Smooth muscle cell (in vitro differentiated cells): ENCODE measurements at regions not wholly inside any gene's neighbourhood (a gene's known extent, or its start where the extent isn't known, plus 50 kb on each side); places are given as distances from the start of the nearest gene placed in this dataset.

Source experiments
- DNase-seq: peaks from one replicate; lab custom pipeline; 2025; ENCODE audit not compliant: unreplicated experiment; lab: John Stamatoyannopoulos, UW
- H2AFZ ChIP-seq: fragments of 200-600 bp; sonication (generic); 2 replicates; pipeline ENCODE4 v1.6.0; 2016; ENCODE audit warnings: antibody characterized with exemption, low read depth, mild to moderate bottlenecking
- H3F3A ChIP-seq: fragments of 200-600 bp; sonication (generic); 2 replicates; pipeline ENCODE4 v1.6.0; 2017; ENCODE audit warnings: antibody characterized with exemption, low read depth
- H3K27ac ChIP-seq: fragments of 200-600 bp; sonication (generic); 2 replicates; pipeline ENCODE4 v1.5.1; 2016; ENCODE audit warnings: low read depth, mild to moderate bottlenecking
- H3K27me3 ChIP-seq: fragments of 200-600 bp; sonication (generic); 2 replicates; pipeline ENCODE4 v1.6.1; 2016; ENCODE audit warnings: low read depth, mild to moderate bottlenecking
- H3K36me3 ChIP-seq: fragments of 200-600 bp; sonication (generic); 2 replicates; pipeline ENCODE4 v1.5.1; 2016; ENCODE audit warnings: low read depth
- H3K4me1 ChIP-seq: fragments of 200-600 bp; sonication (generic); 2 replicates; pipeline ENCODE4 v1.5.1; 2016; ENCODE audit warnings: low read depth
- H3K4me2 ChIP-seq: fragments of 200-600 bp; sonication (generic); 2 replicates; pipeline ENCODE4 v1.6.0; 2016; ENCODE audit warnings: mild to moderate bottlenecking
- H3K4me3 ChIP-seq: fragments of 200-600 bp; sonication (generic); 2 replicates; pipeline ENCODE4 v1.5.1; 2016; ENCODE audit warnings: mild to moderate bottlenecking
- H3K79me2 ChIP-seq: fragments of 200-600 bp; sonication (generic); 2 replicates; pipeline ENCODE4 v1.6.0; 2016; ENCODE audit warnings: low read depth, mild to moderate bottlenecking
- H3K9ac ChIP-seq: fragments of 200-600 bp; sonication (generic); 2 replicates; pipeline ENCODE4 v1.6.0; 2016; ENCODE audit warnings: low read depth
- H3K9me3 ChIP-seq: fragments of 200-600 bp; sonication (generic); replicated peaks from 2 replicates; pipeline ENCODE4 v1.5.1; 2016; ENCODE audit warnings: low read depth
- H4K20me1 ChIP-seq: fragments of 200-600 bp; sonication (generic); 2 replicates; pipeline ENCODE4 v1.6.0; 2016; ENCODE audit warnings: low read depth
- CTCF ChIP-seq: fragments of 200-600 bp; sonication (generic); IDR thresholded peaks from 2 replicates; pipeline ENCODE4 v1.5.1; 2017; ENCODE audit warnings: borderline replicate concordance, mild to moderate bottlenecking, antibody characterized with exemption; ENCODE audit not compliant: insufficient read depth, poor library complexity, severe bottlenecking
- WGBS: methylation state at CpG from one replicate; pipeline ENCODE4 v1.1.7; 2016; ENCODE audit warnings: low lambda C conversion rate; 5-methylcytosine and 5-hydroxymethylcytosine counted together

DNA sequence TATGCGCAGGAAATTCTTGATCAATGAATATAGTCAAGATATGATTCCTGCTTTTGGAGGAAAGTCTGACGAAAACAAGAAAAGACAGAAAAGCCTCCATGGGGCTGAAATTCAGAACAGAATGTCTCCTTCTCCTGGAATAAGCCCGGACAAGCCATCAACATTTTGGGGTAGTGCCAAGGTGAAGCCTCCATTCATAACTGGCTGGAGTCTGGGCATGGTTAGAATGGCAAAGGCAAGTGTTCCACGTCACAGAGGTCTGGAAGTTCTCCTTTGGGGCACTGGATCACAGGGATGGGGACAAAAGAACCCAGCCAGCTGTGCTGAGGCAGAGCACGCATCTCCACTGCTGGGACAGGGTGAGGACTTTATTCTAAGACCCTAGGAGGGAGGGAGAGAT lies 505.7 kb downstream of the CMPK2 start:
- no peak for DNase-seq
- H3K9ac ChIP-seq: no peak overlapping the region
- no peak overlapping the region for H3K4me3 ChIP-seq
- TF ChIP-seq CTCF: no peak
- H2AFZ ChIP-seq: no peak overlapping the region
- H3K4me1 ChIP-seq: no peaks in the 10 kb centered on the region
- no peaks in the 10 kb centered on the region for H3K9me3 ChIP-seq
- no peaks in the 10 kb centered on the region for H3K36me3 ChIP-seq
- no peaks in the 10 kb centered on the region for H3K27me3 ChIP-seq
- no peak overlapping the region for H3K27ac ChIP-seq
- no peak overlapping the region for H3K4me2 ChIP-seq
- H3K79me2 ChIP-seq: no peaks in the 10 kb centered on the region
- no peaks in the 10 kb centered on the region for H4K20me1 ChIP-seq
- no peaks in the 10 kb centered on the region for H3F3A ChIP-seq
- WGBS: 85% methylated on average over 5 of the region's 5 CpGs

- Histone ChIP-seq H3K27me3 (no peaks in the 10 kb centered on the region), H3K9me3 (no peaks in the 10 kb centered on the region), H3K27ac (no peak overlapping the region), H3K79me2 (no peaks in the 10 kb centered on the region), H2AFZ (no peak overlapping the region), H3K9ac (no peak overlapping the region), H3K4me3 (no peak overlapping the region), H4K20me1 (no peaks in the 10 kb centered on the region), H3K4me1 (no peaks in the 10 kb centered on the region), H3K36me3 (no peaks in the 10 kb centered on the region), H3F3A (no peaks in the 10 kb centered on the region), H3K4me2 (no peak overlapping the region)
- TF ChIP-seq CTCF: no peak
- no peak for DNase-seq
- WGBS: 86% methylated on average over 11 of the region's 11 CpGs
Observed at GRCh38 chr2:6362671-6363450, 502.8 kb downstream of the CMPK2 start.

DNA sequence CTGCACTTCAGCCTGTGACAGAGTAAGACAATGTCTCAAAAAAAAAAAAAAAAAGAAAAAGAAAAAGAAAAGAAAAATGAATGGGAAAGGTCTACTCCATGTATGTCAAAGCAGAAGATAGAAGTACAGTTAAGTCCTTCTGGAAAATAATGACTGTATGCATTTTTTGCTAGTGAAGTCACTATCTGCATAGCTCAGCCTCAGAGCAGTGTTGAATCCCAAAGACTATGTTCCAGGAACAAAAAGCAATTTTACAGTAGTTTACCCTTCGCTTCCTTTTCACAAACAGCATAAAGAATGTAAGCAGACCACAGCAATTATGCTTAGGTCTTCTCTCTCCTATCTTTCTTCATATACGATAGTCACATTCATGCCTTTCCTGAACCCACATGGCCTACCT lies 497.4 kb downstream of the CMPK2 start:
- Histone ChIP-seq H3K36me3 (no peaks in the 10 kb centered on the region), H3K27me3 (no peaks in the 10 kb centered on the region), H3K9me3 (no peaks in the 10 kb centered on the region), H3K4me3 (no peak overlapping the region), H3K9ac (peak overlapping the region; percentile 62), H3K4me2 (peak overlapping the region; percentile 14), H4K20me1 (no peaks in the 10 kb centered on the region), H2AFZ (no peak overlapping the region), H3K4me1 (peaks cover 12% of the 10 kb centered on the region), H3K27ac (peak overlapping the region; percentile 88), H3F3A (peaks cover 16% of the 10 kb centered on the region), H3K79me2 (no peaks in the 10 kb centered on the region)
- no peak for TF ChIP-seq CTCF
- 3% methylated on average over 2 of the region's 2 CpGs for WGBS
- no peak for DNase-seq

GRCh38 chr2:6369266-6369665 lies 496.4 kb downstream of the CMPK2 start:
- no peaks in the 10 kb centered on the region for H4K20me1 ChIP-seq
- H3K36me3 ChIP-seq: no peaks in the 10 kb centered on the region
- peaks cover 12% of the 10 kb centered on the region for H3K4me1 ChIP-seq
- peak overlapping the region; percentile 88 for H3K27ac ChIP-seq
- no peaks in the 10 kb centered on the region for H3K79me2 ChIP-seq
- no peaks in the 10 kb centered on the region for H3K9me3 ChIP-seq
- H3K27me3 ChIP-seq: no peaks in the 10 kb centered on the region
- H3K4me2 ChIP-seq: no peak overlapping the region
- DNase-seq: no peak
- no peak overlapping the region for H3K4me3 ChIP-seq
- WGBS: 98% methylated on average over 3 of the region's 3 CpGs
- H2AFZ ChIP-seq: no peak overlapping the region
- TF ChIP-seq CTCF: no peak
- H3K9ac ChIP-seq: no peak overlapping the region
- H3F3A ChIP-seq: peaks cover 20% of the 10 kb centered on the region
